ENCODE measurements at regions not wholly inside any gene's neighbourhood (a gene's known extent, or its start where the extent isn't known, plus 50 kb on each side); places are given as distances from the start of the nearest gene placed in this dataset.

DNA sequence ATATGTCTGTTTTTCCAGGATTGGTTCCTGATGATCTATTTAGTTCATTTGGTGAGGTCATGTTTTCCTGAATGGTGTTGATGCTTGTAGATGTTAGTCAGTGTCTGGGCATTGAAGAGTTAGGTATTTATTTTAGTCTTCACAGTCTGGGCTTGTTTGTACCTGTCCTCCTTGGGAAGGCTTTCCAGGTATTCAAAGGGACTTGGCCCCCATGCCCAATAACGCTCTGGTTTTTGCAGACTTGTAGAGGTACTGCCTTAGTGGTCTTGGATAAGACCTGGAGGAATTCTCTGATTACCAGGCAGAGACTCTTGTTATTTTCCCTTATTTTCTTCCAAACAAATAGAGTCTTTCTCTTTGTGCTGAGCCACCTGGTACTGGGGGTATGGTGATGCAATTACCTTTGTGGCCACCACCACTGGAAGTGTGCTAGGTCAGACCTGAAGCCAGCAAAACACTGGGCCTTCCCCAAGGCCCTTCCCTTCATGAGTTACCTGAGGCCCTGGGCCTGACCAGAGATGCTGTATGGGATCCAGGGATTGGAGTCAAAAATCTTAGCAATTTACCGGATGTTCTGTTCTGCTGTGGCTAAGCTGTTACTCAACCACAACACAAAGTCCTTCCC lies 63.3 kb upstream of the RXFP1 start:
- H3K27ac ChIP-seq (ENCODE audit: low read length) = no peak overlapping the region
- no peaks in the 10 kb centered on the region for H3K79me2 ChIP-seq (ENCODE audit: insufficient read depth, low read length)
- no peak overlapping the region for H2AFZ ChIP-seq (ENCODE audit: low read depth, low read length)
- no peaks in the 10 kb centered on the region for H3K4me1 ChIP-seq (ENCODE audit: insufficient read depth, low read length)
- H4K20me1 ChIP-seq (ENCODE audit: insufficient read depth, low read length) = no peaks in the 10 kb centered on the region
- H3K36me3 ChIP-seq (ENCODE audit: insufficient read depth, low read length) = no peaks in the 10 kb centered on the region
- ATAC-seq (ENCODE audit: insufficient read depth, low read depth) (no peak), DNase-seq (no peak)
- TF ChIP-seq EZH2 (IDR thresholded peaks at IDR 0.05; ENCODE audit: borderline replicate concordance, low read depth, low read length, severe bottlenecking) = no peak
- TF ChIP-seq, protein P1, sequence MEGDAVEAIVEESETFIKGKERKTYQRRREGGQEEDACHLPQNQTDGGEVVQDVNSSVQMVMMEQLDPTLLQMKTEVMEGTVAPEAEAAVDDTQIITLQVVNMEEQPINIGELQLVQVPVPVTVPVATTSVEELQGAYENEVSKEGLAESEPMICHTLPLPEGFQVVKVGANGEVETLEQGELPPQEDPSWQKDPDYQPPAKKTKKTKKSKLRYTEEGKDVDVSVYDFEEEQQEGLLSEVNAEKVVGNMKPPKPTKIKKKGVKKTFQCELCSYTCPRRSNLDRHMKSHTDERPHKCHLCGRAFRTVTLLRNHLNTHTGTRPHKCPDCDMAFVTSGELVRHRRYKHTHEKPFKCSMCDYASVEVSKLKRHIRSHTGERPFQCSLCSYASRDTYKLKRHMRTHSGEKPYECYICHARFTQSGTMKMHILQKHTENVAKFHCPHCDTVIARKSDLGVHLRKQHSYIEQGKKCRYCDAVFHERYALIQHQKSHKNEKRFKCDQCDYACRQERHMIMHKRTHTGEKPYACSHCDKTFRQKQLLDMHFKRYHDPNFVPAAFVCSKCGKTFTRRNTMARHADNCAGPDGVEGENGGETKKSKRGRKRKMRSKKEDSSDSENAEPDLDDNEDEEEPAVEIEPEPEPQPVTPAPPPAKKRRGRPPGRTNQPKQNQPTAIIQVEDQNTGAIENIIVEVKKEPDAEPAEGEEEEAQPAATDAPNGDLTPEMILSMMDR (IDR thresholded peaks at IDR 0.05; ENCODE audit: borderline replicate concordance, extremely low read depth, low read length, poor library complexity, severe bottlenecking) = no peak
- H3K9me3 ChIP-seq (ENCODE audit: insufficient read depth, low read length, severe bottlenecking) = no peaks in the 10 kb centered on the region
- H3K4me2 ChIP-seq (ENCODE audit: insufficient read depth, low read length) = no peak overlapping the region
- H3K9ac ChIP-seq (ENCODE audit: low read depth, low read length) = no peak overlapping the region
- no peak overlapping the region for H3K4me3 ChIP-seq (ENCODE audit: low read depth in 1 of 2, low read length in 2 of 2)
- H3K27me3 ChIP-seq (ENCODE audit: insufficient read depth, low read length, poor library complexity) = no peaks in the 10 kb centered on the region

DNA sequence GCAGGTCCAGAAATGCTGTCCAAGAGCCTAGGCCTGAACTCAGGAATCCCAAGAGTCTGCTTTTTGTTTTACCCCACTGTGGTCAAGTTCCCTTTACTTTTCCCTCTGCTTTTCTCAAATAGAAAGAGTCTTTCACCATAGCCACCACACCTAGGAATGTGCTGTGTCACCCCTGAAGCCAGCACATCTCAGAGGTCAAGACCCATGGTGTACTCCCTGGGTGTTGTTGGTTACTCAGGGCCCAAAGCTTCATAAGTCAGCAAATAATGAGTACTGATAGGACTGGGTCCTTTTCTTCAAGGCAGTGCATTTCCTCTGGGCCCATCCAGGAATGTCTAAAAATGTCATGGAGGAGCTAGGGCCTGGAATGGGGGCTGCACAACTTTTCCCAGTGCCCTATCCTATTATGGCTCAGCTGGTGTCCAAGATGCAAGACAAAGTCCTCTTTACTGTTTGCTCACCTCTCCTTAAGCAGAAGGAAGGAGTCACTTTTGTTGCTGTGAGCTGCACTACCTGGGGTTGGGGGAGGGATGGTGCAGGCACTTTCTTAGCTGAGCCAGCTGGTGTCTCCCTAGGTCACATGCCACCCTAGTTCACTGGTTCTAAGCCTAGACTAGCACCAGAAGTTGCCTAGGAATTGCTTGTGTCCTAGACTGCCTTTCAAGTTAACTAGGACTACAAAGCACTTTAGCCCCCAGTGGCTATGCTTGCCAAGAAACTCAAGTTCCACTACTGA lies 62.4 kb upstream of the RXFP1 start:
- no peaks in the 10 kb centered on the region for H4K20me1 ChIP-seq (ENCODE audit: insufficient read depth, low read length)
- no peaks in the 10 kb centered on the region for H3K36me3 ChIP-seq (ENCODE audit: insufficient read depth, low read length)
- no peaks in the 10 kb centered on the region for H3K79me2 ChIP-seq (ENCODE audit: insufficient read depth, low read length)
- H3K27ac ChIP-seq (ENCODE audit: low read length) = no peak overlapping the region
- DNase-seq (no peak), ATAC-seq (ENCODE audit: insufficient read depth, low read depth) (no peak)
- H2AFZ ChIP-seq (ENCODE audit: low read depth, low read length) = no peak overlapping the region
- no peak overlapping the region for H3K4me3 ChIP-seq (ENCODE audit: low read depth in 1 of 2, low read length in 2 of 2)
- H3K9me3 ChIP-seq (ENCODE audit: insufficient read depth, low read length, severe bottlenecking) = no peaks in the 10 kb centered on the region
- H3K4me1 ChIP-seq (ENCODE audit: insufficient read depth, low read length) = no peaks in the 10 kb centered on the region
- H3K4me2 ChIP-seq (ENCODE audit: insufficient read depth, low read length) = no peak overlapping the region
- TF ChIP-seq, protein P1 (IDR thresholded peaks at IDR 0.05; ENCODE audit: borderline replicate concordance, extremely low read depth, low read length, poor library complexity, severe bottlenecking) = no peak
- TF ChIP-seq EZH2 (IDR thresholded peaks at IDR 0.05; ENCODE audit: borderline replicate concordance, low read depth, low read length, severe bottlenecking) = no peak
- no peak overlapping the region for H3K9ac ChIP-seq (ENCODE audit: low read depth, low read length)
- H3K27me3 ChIP-seq (ENCODE audit: insufficient read depth, low read length, poor library complexity) = no peaks in the 10 kb centered on the region

DNA sequence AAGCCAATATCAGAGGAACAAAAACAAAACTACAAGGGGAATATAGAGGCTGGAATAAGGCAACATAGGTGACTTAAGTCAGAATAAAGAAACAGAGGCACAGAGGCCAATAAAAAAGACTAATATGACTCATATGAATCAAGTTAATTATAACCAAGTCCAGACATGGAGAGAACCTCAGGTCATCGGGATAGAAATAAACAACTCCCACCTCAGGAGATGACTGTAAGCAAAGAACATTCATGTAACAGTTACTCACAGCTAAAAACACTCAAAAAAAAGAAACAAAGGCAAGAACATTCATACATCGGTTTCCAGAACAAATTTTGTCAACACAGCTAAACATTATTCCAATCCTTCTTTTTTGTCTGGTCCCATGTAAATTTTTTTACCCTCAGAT lies 60.3 kb upstream of the RXFP1 start:
- H3K79me2 ChIP-seq (ENCODE audit: insufficient read depth, low read length) = no peaks in the 10 kb centered on the region
- H3K4me1 ChIP-seq (ENCODE audit: insufficient read depth, low read length) = no peaks in the 10 kb centered on the region
- H3K4me2 ChIP-seq (ENCODE audit: insufficient read depth, low read length) = no peak overlapping the region
- ATAC-seq (ENCODE audit: insufficient read depth, low read depth) = no peak
- no peaks in the 10 kb centered on the region for H3K9me3 ChIP-seq (ENCODE audit: insufficient read depth, low read length, severe bottlenecking)
- H3K36me3 ChIP-seq (ENCODE audit: insufficient read depth, low read length) = no peaks in the 10 kb centered on the region
- H2AFZ ChIP-seq (ENCODE audit: low read depth, low read length) = no peak overlapping the region
- no peaks in the 10 kb centered on the region for H4K20me1 ChIP-seq (ENCODE audit: insufficient read depth, low read length)
- no peak overlapping the region for H3K27ac ChIP-seq (ENCODE audit: low read length)
- no peak for DNase-seq
- no peaks in the 10 kb centered on the region for H3K27me3 ChIP-seq (ENCODE audit: insufficient read depth, low read length, poor library complexity)
- TF ChIP-seq, protein P1 (IDR thresholded peaks at IDR 0.05; ENCODE audit: borderline replicate concordance, extremely low read depth, low read length, poor library complexity, severe bottlenecking) = no peak
- TF ChIP-seq EZH2 (IDR thresholded peaks at IDR 0.05; ENCODE audit: borderline replicate concordance, low read depth, low read length, severe bottlenecking) = no peak
- no peak overlapping the region for H3K9ac ChIP-seq (ENCODE audit: low read depth, low read length)
- H3K4me3 ChIP-seq (ENCODE audit: low read depth in 1 of 2, low read length in 2 of 2) = no peak overlapping the region

Measured in DND-41 (cell line).